ENCODE measurements at regions not wholly inside any gene's neighbourhood (a gene's known extent, or its start where the extent isn't known, plus 50 kb on each side); places are given as distances from the start of the nearest gene placed in this dataset.

- Histone ChIP-seq H3K27me3 (ENCODE audit: control insufficient read depth, low read length) (no peaks in the 10 kb centered on the region), H3K4me2 (ENCODE audit: low read length) (no peak overlapping the region), H4K20me1 (ENCODE audit: control insufficient read depth, insufficient read depth, low read depth, low read length) (no peaks in the 10 kb centered on the region), H3K27ac (ENCODE audit: low read depth, low read length) (no peak overlapping the region), H3K9me3 (ENCODE audit: control insufficient read depth, insufficient read depth, low read length) (no peaks in the 10 kb centered on the region), H3F3A (ENCODE audit: control insufficient read depth, insufficient read depth) (no peaks in the 10 kb centered on the region), H3K79me2 (ENCODE audit: control insufficient read depth, low read length) (no peaks in the 10 kb centered on the region), H3K36me3 (ENCODE audit: control insufficient read depth, low read length) (no peaks in the 10 kb centered on the region), H3K4me3 (ENCODE audit: low read length) (no peak overlapping the region), H3K9me2 (replicated peaks; ENCODE audit: control insufficient read depth, low read length) (no peaks in the 10 kb centered on the region), H3K4me1 (ENCODE audit: control insufficient read depth, low read length) (no peaks in the 10 kb centered on the region)
- TF ChIP-seq EZH2phosphoT487 (IDR thresholded peaks at IDR 0.05; ENCODE audit: borderline replicate concordance, low read length): no peak
- TF ChIP-seq, protein P1, sequence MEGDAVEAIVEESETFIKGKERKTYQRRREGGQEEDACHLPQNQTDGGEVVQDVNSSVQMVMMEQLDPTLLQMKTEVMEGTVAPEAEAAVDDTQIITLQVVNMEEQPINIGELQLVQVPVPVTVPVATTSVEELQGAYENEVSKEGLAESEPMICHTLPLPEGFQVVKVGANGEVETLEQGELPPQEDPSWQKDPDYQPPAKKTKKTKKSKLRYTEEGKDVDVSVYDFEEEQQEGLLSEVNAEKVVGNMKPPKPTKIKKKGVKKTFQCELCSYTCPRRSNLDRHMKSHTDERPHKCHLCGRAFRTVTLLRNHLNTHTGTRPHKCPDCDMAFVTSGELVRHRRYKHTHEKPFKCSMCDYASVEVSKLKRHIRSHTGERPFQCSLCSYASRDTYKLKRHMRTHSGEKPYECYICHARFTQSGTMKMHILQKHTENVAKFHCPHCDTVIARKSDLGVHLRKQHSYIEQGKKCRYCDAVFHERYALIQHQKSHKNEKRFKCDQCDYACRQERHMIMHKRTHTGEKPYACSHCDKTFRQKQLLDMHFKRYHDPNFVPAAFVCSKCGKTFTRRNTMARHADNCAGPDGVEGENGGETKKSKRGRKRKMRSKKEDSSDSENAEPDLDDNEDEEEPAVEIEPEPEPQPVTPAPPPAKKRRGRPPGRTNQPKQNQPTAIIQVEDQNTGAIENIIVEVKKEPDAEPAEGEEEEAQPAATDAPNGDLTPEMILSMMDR (IDR thresholded peaks at IDR 0.05; ENCODE audit: low read depth, low read length, poor library complexity, severe bottlenecking): no peak
These were observed 164.6 kb upstream of the DCC start for GRCh38 chr18:52175406-52175805.

- H3K27ac ChIP-seq (ENCODE audit: low read depth, low read length): no peak overlapping the region
- H4K20me1 ChIP-seq (ENCODE audit: control insufficient read depth, insufficient read depth, low read depth, low read length): no peaks in the 10 kb centered on the region
- no peak overlapping the region for H3K4me2 ChIP-seq (ENCODE audit: low read length)
- no peaks in the 10 kb centered on the region for H3K9me2 ChIP-seq (replicated peaks; ENCODE audit: control insufficient read depth, low read length)
- no peak overlapping the region for H3K4me3 ChIP-seq (ENCODE audit: low read length)
- H3K36me3 ChIP-seq (ENCODE audit: control insufficient read depth, low read length): no peaks in the 10 kb centered on the region
- H3K27me3 ChIP-seq (ENCODE audit: control insufficient read depth, low read length): no peaks in the 10 kb centered on the region
- TF ChIP-seq, protein P1 (IDR thresholded peaks at IDR 0.05; ENCODE audit: low read depth, low read length, poor library complexity, severe bottlenecking): no peak
- no peak for TF ChIP-seq EZH2phosphoT487 (IDR thresholded peaks at IDR 0.05; ENCODE audit: borderline replicate concordance, low read length)
- no peaks in the 10 kb centered on the region for H3F3A ChIP-seq (ENCODE audit: control insufficient read depth, insufficient read depth)
- no peaks in the 10 kb centered on the region for H3K79me2 ChIP-seq (ENCODE audit: control insufficient read depth, low read length)
- no peaks in the 10 kb centered on the region for H3K9me3 ChIP-seq (ENCODE audit: control insufficient read depth, insufficient read depth, low read length)
- no peaks in the 10 kb centered on the region for H3K4me1 ChIP-seq (ENCODE audit: control insufficient read depth, low read length)
These were observed 156.9 kb upstream of the DCC start for GRCh38 chr18:52183107-52183506.

GRCh38 chr18:52190195-52190594 lies 149.8 kb upstream of the DCC start:
- Histone ChIP-seq H3K9me2 (replicated peaks; ENCODE audit: control insufficient read depth, low read length) (no peaks in the 10 kb centered on the region), H4K20me1 (ENCODE audit: control insufficient read depth, insufficient read depth, low read depth, low read length) (no peaks in the 10 kb centered on the region), H3F3A (ENCODE audit: control insufficient read depth, insufficient read depth) (no peaks in the 10 kb centered on the region), H3K4me3 (ENCODE audit: low read length) (no peak overlapping the region), H3K4me1 (ENCODE audit: control insufficient read depth, low read length) (no peaks in the 10 kb centered on the region), H3K36me3 (ENCODE audit: control insufficient read depth, low read length) (no peaks in the 10 kb centered on the region), H3K4me2 (ENCODE audit: low read length) (no peak overlapping the region), H3K27me3 (ENCODE audit: control insufficient read depth, low read length) (no peaks in the 10 kb centered on the region), H3K9me3 (ENCODE audit: control insufficient read depth, insufficient read depth, low read length) (no peaks in the 10 kb centered on the region), H3K79me2 (ENCODE audit: control insufficient read depth, low read length) (no peaks in the 10 kb centered on the region), H3K27ac (ENCODE audit: low read depth, low read length) (no peak overlapping the region)
- TF ChIP-seq, protein P1 (IDR thresholded peaks at IDR 0.05; ENCODE audit: low read depth, low read length, poor library complexity, severe bottlenecking): no peak
- no peak for TF ChIP-seq EZH2phosphoT487 (IDR thresholded peaks at IDR 0.05; ENCODE audit: borderline replicate concordance, low read length)

DNA sequence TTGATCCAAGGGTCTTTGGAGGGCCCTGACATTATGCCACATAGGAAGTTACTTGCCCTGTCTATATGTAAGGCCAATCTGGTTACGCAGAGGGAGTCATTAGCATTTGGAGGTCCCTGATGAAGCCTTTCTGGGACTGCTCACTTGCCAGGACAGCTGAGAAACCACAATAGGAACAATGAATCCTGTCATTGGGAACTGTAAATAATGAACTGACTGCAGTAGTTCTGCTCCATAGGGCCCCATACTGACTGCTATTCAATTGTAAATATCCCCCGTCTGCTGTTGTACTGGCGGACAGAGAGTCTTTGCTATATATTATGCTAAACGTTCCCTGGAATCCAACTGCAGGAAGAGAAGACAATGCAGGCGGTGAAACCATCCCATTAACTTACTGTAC lies 149.4 kb upstream of the DCC start:
- no peaks in the 10 kb centered on the region for H3F3A ChIP-seq (ENCODE audit: control insufficient read depth, insufficient read depth)
- no peaks in the 10 kb centered on the region for H3K4me1 ChIP-seq (ENCODE audit: control insufficient read depth, low read length)
- H3K4me2 ChIP-seq (ENCODE audit: low read length): no peak overlapping the region
- no peaks in the 10 kb centered on the region for H3K9me3 ChIP-seq (ENCODE audit: control insufficient read depth, insufficient read depth, low read length)
- H3K9me2 ChIP-seq (replicated peaks; ENCODE audit: control insufficient read depth, low read length): no peaks in the 10 kb centered on the region
- H4K20me1 ChIP-seq (ENCODE audit: control insufficient read depth, insufficient read depth, low read depth, low read length): no peaks in the 10 kb centered on the region
- no peaks in the 10 kb centered on the region for H3K36me3 ChIP-seq (ENCODE audit: control insufficient read depth, low read length)
- no peak overlapping the region for H3K4me3 ChIP-seq (ENCODE audit: low read length)
- no peak for TF ChIP-seq EZH2phosphoT487 (IDR thresholded peaks at IDR 0.05; ENCODE audit: borderline replicate concordance, low read length)
- TF ChIP-seq, protein P1 (IDR thresholded peaks at IDR 0.05; ENCODE audit: low read depth, low read length, poor library complexity, severe bottlenecking): no peak
- H3K27me3 ChIP-seq (ENCODE audit: control insufficient read depth, low read length): no peaks in the 10 kb centered on the region
- H3K79me2 ChIP-seq (ENCODE audit: control insufficient read depth, low read length): no peaks in the 10 kb centered on the region
- H3K27ac ChIP-seq (ENCODE audit: low read depth, low read length): no peak overlapping the region

Data from DOHH2 (cell line).